GM21526 (cell line): ENCODE measurements at regions not wholly inside any gene's neighbourhood (a gene's known extent, or its start where the extent isn't known, plus 50 kb on each side); places are given as distances from the start of the nearest gene placed in this dataset.

ENCODE experiments used
- ATAC-seq: cut with Tn5 transposase; IDR thresholded peaks from one replicate; pipeline ENCODE4 v1.9.1; 2021; ENCODE audit warnings: moderate library complexity; ENCODE audit not compliant: unreplicated experiment, low FRiP score

DNA sequence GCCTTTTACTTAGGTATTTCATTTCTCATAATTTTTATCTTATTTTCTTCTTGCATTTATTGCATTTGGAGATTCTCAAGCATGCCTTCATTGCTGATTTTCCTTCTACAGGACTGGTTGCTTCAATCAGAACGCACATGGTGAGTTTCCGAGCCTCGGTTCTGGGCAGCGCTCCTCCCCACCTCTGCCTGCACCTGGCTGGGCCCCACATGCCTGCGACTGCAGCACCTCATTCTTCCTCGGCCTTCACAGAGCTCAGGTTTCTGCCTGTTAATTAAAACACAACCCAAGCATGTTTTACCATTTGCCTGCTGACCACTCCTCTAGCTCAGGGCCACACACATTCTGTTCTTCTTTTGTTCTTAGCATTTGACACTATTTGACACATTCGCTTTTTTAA lies 398.8 kb downstream of the GALR1 start:
- no peak for ATAC-seq

DNA sequence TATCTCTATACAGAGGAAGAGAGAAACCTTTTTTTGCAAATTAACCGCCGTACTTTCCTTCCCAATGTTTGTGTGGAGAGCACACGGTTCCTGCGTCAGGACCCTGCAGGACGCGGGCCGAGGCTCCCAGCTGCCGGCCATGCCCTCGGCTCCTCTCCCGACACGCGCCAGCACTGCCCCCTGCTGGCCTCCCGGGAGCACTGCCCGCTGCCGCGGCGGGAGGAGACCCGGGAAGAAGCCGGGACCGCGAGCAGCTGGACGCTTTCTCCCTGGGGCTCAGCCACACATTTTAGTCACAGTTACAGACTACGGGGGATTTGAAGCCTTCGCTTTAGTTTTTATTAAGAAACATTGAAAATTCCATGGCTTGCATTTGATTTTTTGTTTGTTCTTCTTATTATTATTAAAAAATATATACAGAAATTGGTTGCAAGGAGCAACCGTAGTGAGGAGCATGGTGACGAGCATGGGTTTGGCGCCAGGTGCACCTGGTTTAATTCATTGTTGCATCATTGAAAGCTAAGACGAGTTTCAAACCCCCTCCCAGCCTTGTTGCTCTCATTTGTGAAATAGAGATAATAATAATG lies 401.2 kb downstream of the GALR1 start:
- ATAC-seq: peak; percentile 86

DNA sequence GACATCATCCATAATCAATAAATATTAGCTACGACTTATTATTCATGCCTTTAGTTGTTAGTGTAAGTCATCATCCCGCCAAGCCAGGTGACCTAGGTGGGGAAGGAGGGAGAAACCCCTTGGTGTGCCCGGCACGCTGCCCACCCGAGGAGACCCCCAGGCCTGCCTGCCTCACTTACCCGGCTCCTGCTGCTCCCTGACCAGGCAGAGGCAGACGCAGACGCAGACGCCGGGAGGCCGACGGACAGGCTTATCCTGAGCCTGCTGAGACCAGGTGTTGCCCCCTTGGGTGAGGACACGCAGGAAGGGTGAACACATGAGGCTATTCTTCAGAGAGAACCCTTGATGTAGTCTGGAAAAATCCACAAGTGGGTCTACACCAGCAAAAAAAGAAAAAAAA lies 401.8 kb downstream of the GALR1 start:
- ATAC-seq: no peak

DNA sequence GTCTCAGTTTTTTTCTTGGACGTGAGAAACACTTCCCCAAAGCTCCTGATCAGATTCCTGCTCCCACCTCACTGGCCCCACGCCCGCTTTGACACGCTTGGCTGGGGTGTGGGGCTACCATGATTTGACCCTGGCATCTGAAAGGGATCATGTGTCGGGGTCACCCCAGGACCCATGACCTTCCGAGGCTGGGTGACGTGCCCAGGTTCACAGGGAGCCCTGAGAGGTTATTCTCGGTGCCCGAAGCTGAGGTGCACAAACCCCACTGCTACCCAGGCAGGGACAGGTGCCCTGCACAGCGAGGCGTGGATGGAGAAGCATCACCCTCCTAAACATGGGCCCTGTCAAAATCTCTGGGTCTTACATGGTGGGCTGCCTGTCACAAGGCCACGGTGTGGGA lies 404.1 kb downstream of the GALR1 start:
- no peak for ATAC-seq

DNA sequence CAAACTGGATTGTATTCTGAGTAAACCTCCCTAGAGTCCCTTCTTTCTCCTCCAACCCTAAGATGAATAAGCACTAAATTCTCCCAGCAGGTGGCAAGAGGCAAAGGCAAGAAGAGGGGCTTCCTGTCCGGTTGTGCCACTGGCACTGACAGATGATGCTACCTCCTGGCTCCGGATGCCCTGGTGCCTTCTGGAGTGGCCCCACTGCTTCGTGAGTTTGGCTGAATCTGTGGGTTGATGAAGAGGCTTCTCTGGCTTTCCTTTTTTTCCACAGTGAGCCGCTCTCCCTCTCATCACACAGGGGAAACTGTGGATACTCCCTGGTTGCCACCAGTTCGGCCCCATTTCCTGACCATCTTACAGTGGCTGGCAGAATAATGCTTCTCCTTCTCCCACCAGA lies 404.7 kb downstream of the GALR1 start:
- no peak for ATAC-seq

DNA sequence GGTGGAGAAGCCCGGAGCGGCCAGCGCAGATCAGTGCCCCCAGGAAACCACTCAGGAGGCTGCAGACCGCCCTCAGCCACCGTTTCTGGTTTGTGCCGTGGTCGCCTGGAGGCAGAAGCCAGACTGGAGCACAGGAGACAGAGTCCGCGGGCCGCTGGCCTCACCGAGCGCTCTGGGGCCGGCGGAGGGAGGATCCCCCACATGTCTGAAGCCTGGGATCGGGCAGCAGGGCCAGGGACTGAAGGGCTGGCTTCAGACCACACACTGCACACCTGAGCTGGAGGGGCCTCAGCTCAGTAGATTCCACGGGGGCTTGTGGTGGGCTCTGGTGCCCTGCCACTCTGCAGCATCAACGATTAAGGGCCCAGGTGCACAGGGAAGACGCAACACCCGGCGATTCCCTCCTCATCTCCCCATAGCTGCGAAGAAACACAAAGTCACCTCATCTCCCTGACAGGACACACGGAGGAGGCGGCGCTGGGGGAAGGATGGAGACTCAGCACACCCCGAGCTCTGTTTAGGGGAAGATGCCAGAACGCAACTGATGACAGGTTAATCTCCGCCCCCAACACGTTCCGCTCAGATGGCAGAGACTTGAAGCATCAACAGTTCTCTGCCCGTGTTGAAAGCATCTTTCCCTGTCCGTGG lies 408.1 kb downstream of the GALR1 start:
- ATAC-seq: no peak

DNA sequence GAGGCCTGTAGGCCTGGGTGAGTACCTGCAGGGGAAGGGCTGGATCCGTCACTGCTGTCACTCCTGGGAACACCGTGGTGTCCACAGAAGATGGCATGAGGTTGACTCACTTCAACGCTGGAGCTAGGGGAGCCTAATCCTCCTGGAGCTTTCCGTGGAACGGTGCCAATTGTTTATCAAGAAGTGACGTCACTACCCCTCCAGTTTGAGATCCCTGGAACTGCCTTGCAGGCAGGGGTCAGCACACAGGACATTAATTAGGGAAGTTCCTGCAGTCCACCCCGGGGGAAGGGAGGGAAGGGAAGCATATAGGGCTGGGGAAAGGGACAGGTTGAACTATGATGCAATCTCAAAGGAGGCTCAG lies 408.6 kb downstream of the GALR1 start:
- ATAC-seq: no peak

DNA sequence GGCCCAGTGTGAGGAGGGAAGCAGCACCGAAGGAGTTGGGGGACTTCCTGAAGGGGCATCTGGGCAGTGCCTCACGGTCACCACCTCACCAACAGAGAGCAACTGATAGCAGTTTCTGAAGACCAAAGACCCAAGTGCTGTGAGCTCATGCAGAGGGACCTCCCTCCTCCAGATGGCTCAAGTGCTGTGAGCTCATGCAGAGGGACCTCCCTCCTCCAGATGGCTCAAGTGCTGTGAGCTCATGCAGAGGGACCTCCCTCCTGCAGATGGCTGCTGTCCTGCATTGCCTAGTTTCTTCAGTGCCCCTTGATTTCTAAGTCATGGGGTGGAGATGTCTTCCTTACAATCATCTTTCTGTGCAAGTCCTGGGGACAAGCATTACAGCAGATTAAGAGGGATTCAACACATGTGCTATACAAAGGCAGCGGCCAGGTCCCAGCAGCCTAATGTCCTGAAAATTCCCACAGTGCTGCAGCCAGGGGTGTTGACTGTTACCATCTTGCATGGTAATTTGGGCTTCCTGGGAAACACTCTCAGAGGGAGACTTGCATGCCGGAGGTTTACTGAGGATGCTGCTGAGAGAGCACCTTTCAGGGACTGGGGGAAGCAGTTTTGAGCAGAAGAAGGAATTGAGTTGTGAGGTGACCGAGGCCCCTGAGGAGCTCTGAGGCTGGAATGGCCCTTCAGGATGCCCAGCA lies 409.3 kb downstream of the GALR1 start:
- no peak for ATAC-seq

DNA sequence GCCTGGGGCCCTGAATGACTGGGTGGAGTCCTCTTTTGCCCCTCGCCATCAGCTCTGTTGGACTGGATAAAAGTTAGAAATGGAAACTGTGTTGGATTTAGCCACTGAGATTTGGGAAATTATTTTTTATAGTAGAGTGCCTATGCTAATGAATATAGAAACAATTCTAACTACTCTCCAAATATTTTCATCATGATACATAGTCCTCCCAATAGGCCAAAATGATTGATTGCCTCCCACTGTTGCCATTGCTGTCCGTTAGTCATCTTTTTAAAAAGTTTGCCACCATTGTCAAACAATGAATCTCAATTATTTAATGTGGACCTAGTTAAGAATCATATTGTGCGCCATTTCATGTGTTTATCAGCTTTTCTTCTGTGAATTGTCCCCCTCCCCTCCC lies 417.0 kb downstream of the GALR1 start:
- no peak for ATAC-seq

DNA sequence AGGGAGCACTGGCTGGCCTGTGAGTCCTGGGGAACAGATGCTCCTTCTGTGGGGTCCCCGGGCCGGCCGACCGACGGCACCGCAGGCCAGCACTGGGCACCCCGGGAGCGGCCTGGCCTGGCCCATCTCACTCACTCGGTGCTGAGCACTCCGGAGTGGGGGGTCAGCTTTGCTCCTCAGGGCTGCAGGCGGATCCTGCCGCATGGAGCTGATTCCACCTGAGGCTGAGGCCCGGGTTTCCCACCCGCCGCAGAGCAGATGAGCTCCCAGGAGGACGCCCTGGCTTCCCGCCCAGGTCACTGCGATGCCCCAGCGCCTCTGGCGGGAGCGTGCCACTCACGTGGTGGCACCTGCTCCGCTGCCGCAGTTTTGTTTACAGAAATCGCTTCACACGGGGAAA lies 418.6 kb downstream of the GALR1 start:
- ATAC-seq: no peak

DNA sequence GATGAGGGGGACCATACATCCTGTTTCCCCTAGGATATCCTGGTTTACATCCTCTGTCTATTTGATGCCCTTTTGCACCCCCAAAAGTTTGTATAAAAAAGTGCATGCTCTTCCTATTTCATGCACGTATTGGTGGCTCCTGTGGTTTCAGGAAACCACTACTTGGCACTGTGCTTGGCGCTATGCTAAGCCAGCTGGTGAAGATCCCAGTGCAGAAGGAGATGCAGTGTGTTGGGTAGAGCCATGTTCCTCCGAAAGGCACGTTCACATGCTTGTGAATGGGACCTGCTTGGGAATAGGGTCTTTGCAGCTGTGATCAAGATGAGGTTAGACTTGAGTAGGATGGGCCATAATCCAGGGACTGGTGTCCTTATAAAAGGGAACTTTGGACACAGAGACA lies 419.7 kb downstream of the GALR1 start:
- no peak for ATAC-seq

DNA sequence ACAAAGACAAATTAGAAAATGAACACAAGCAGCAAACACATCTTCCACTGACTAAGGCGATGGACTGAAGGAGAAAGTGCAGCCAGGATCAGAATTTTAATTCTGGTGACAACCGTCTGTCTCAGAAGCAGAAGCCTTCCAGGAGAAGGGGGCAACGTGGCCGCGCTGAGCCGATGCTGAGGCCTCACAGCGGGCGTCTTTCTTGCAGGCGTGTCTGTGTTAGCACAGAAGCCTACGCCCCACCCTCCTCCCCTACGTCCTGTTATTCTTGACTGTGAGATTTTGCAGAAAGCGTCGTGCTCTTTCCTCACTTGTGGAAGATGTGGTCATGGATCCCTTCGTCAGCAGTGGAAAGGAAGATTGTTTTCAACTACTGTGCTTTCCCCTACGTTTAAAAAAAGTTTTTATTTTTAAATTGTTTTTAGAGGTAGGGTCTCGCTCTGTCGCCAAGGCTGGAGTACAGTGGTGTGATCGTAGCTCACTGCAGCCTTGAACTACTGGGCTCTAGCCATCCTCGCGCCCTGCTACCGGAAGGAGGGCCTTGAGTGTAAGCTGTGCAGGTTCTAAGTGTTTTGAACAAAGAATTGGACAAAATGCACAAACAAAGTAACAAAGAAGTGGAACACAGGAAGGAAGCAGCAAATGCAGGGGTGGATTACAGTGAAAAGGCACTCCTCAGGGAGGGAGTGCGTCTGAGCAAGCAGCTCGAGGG lies 422.0 kb downstream of the GALR1 start:
- no peak for ATAC-seq

DNA sequence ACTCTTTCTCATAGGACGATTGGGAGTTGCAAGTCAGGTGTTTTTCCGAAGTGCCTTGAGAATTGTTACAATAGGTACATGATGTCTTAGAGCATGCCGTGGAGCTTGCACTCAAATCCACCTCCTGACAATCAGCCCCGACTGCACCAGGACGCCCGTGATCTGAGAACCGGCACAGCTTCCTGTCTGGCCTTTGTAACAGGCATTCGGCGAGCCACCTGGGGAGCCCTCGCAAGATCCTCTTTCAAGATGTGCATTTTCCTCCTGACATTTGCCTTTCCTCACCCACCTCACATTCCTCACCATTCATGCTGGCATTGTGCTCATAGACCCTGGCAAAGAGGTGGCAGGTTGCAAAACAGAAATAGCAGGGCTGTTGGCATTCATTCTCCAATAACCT lies 427.3 kb downstream of the GALR1 start:
- ATAC-seq: no peak

DNA sequence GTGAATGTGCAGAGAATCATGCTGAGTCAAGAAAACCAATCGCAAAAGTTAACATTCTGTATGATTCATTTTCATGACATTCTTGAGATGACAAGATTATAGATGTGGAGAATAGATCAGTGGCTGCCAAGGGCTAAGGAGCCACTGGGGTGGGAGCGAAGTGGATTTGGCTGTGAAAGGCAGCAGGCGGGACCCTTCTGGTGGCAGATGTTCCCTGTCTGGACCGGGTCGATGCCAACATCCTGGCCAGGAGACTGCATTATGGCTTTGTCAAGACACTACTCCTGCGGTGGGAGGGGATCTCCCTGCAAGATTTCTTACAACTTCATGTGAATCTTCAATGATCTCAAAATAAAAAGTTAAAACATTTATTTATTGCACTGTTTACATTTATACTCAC lies 427.9 kb downstream of the GALR1 start:
- no peak for ATAC-seq

DNA sequence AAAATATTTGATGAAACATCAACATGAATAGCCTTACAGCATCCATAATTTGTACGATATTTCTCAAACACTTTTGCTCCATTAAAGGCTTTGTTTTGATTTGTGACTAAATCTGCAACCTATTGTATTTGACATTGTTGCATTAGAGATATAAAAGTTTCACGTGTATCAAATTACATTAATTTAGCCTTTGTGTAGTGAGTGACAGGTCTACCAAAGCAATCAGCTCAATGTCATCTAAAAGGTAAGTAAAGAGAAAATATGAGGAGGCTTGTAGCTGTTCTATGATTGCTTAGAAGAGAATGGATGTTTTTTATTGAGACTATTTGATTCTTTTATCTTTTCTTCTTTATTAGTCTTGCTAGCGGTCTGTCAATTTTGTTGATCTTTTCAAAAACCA lies 430.2 kb downstream of the GALR1 start:
- ATAC-seq: no peak

DNA sequence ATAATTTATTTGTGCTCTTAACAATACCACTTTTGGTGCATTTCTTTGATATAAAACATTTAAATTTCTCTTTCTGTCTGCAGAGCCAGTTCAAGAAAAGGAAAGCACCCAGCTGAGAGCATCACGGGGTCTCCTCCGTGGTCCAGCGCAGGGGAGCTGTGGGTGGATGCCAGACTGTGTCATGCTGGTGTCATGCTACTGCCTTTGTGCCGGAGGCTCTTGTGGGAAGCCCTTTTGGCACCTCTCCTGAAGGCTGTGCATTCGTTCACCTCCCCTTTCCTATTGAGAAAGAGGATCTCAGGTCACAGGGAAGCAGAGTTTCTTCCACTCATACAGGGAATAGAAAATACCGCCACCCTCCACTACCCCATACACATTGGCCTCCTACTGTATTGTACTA lies 450.4 kb downstream of the GALR1 start:
- ATAC-seq: no peak

DNA sequence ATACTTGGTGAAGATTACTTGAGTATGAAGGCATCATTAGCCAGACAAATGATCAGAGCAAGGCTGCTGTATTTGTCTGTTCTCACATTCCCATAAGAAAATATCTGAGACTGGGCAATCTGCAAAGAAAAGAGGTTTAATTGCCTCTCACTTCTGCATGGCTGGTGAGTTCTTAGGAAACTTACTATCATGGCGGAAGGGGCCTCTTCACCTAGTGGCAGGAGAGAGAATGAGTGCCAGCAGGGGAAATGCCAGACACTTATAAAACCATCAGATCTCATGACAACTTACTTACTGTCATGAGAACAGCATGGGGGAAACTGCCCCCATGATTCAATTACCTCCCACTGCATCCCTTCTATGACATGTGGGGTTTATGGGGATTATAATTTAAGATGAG lies 452.3 kb downstream of the GALR1 start:
- ATAC-seq: no peak

DNA sequence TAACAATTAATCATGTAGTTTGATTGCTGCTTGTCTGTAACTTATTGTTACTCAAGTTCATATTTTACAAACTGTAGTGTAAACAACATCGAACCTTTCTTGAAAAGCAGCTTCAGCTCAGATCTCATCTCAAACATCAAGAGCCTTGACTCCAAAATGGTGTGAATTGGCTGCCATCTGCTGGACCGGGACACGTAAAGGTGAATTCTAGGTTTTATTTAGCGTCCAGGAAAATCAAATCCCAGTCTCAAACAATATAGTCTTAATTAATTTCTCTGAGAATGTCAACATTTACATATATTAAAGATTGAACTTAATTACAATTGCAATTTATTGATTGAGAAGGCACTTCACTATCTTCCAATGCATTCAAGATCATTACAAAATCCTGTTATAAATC lies 453.0 kb downstream of the GALR1 start:
- no peak for ATAC-seq

DNA sequence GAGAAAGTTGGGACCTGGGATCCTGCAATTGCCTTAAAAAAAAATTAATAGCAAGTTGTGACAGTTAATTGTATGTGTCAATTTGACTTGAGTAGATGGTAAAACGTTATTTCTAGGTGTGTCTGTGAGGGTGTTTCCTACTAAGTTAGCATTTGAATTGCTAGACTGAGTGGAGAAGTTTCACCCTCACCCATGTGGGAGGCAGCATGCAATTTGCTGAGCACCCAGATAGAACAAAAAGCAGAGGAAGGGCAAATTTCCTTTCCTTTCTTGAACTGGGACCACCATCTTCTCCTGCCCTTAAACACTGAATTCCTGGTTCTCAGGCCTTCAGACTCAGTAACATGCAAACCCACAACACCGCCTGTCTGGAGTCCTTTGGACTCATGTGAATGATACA lies 455.7 kb downstream of the GALR1 start:
- no peak for ATAC-seq

DNA sequence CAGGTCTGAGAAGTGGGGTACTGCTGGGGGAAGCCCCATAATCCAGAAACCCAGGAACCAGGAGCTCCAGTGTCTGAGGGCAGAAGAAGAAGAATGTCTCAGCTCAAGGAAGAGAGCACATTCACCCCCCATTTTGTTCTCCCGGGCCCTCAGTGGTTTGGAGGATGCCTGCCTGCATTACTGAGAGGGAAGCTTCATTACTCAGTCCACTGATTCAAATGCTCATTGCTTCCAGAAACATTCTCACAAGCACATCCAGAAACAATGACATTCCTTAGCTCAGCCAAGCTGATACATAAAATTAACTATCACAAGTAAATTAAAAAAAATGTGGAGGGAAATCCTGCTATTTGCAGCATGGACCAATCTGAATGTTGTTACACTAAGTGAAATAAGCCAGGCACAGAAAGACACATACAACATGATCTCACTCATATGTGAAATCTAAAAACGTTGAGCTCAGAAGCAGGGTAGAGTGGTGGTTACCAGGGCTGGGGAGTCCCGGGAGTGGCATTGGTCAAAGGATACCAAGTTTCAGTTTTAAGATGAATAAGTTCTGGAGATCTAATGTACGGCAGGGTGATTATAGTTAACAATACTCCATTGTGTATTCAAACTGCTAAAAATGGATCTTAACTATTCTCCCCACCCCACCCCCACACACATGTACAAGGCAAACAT lies 459.3 kb downstream of the GALR1 start:
- peak; percentile 50 for ATAC-seq

DNA sequence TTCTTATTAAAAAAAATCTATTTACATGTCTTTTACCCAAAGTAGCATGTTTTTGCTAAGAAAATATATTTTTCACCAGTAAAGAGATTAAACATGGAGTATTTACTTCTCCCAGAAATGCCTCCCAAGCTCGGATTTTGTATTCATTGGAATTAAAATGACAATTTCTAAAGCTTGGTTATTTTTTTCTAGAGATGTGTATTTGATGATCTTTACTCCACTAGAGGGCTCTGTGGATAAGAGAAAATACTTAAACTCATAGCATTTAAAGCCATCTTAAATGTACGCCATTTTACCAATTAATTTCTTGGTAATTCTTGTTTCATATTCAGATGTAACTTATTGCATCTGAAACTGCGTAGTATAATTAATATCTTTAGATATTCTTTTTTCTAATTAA lies 461.4 kb downstream of the GALR1 start:
- ATAC-seq: no peak
